HCT116 (cell line): ENCODE measurements at regions not wholly inside any gene's neighbourhood (a gene's known extent, or its start where the extent isn't known, plus 50 kb on each side); places are given as distances from the start of the nearest gene placed in this dataset.

Experiments
- ATAC-seq: fragments of 200-7000 bp; cut with Tn5 transposase; 2 replicates; pipeline ENCODE4 v1.9.1; 2020; ENCODE audit warnings: mild to moderate bottlenecking, moderate library complexity
- BruUV-seq: library from RNA; stranded (reverse); fragments of 400-500 nt; replicated peaks from 2 replicates; lab custom pipeline; 2021; lab: Mats Ljungman, UMichigan
- CTCF ChIA-PET: fragments of 300-600 bp; sonication (Branson Sonifier 250); formaldehyde crosslinking; loops from one replicate; lab custom pipeline; 2021; ENCODE audit warnings: antibody characterized with exemption; lab: Charles Lee
- POLR2A ChIA-PET: fragments of 300-600, 350-600 bp; sonication (Branson Sonifier 250); formaldehyde crosslinking; loops from one replicate; lab custom pipeline; 2021; ENCODE audit warnings: antibody characterized with exemption; lab: Charles Lee
- RAD21 ChIA-PET, 2 experiments: fragments of 300-600 bp; sonication (Branson Sonifier 250); formaldehyde crosslinking; loops; one replicate each; lab custom pipeline; 2023; ENCODE audit warnings: low total read pairs in 2 of 2; ENCODE audit not compliant: uncharacterized antibody in 2 of 2, unreplicated experiment in 2 of 2, low non-redundant PET in 1 of 2; lab: Charles Lee
- DNase-seq: peaks from one replicate; pipeline ENCODE4 v3.0.0-alpha.2; 2010; ENCODE audit warnings: low read depth, low spot score
- H2AFZ ChIP-seq: fragments of 200-600 bp; shearing (Covaris generic), sonication (generic); 2 replicates; pipeline ENCODE4 v1.6.1; 2017; ENCODE audit warnings: low read depth, mixed run types, mixed read lengths, antibody characterized with exemption, low read length; ENCODE audit not compliant: poor library complexity, severe bottlenecking
- H3K27ac ChIP-seq: 2 replicates; pipeline ENCODE4 v1.5.1; 2012; ENCODE audit warnings: low read depth, low read length
- H3K27me3 ChIP-seq: fragments of 200-600 bp; sonication (generic); 2 replicates; pipeline ENCODE4 v1.6.1; 2016; ENCODE audit warnings: mixed run types, low read length, mixed read lengths; ENCODE audit not compliant: insufficient read depth
- H3K36me3 ChIP-seq, 2 experiments: fragments of 200-500 bp in 1 of 2; fragments of 200-600 bp in 1 of 2; sonication (Bioruptor generic) in 1 of 2; sonication (generic) in 1 of 2; 2 replicates each; pipeline versions ENCODE4 v1.5.1 to v1.6.1; 2014 to 2016; ENCODE audit warnings: low read length in 2 of 2, inconsistent platforms in 1 of 2, mixed read lengths in 1 of 2, mixed run types in 1 of 2; ENCODE audit not compliant: insufficient read depth in 2 of 2, control insufficient read depth in 1 of 2
- H3K4me1 ChIP-seq, 2 experiments: fragments of 200-600 bp in 1 of 2; sonication (generic) in 1 of 2; 2 replicates each; pipeline versions ENCODE4 v1.5.1 to v1.6.1; 2012 to 2017; ENCODE audit warnings: low read length in 2 of 2, inconsistent platforms in 1 of 2, mild to moderate bottlenecking in 1 of 2, mixed read lengths in 1 of 2, mixed run types in 1 of 2, moderate library complexity in 1 of 2; ENCODE audit not compliant: insufficient read depth in 2 of 2, control insufficient read depth in 1 of 2
- H3K4me2 ChIP-seq: fragments of 200-600 bp; sonication (generic); 2 replicates; pipeline ENCODE4 v1.6.1; 2017; ENCODE audit warnings: mixed run types, low read length, mixed read lengths
- H3K4me3 ChIP-seq, 2 experiments: fragments of 200-600 bp in 1 of 2; sonication (generic) in 1 of 2; replicated peaks in 1 of 2; 2 replicates each; pipeline ENCODE4 v1.5.1; 2011 to 2016; ENCODE audit warnings: low read length in 2 of 2, control low read depth in 1 of 2, low read depth in 1 of 2, mild to moderate bottlenecking in 1 of 2, mixed read lengths in 1 of 2, mixed run types in 1 of 2
- H3K79me2 ChIP-seq: fragments of 200-600 bp; sonication (generic); 2 replicates; pipeline ENCODE4 v1.6.1; 2017; ENCODE audit warnings: mild to moderate bottlenecking, mixed run types, low read length, moderate library complexity, mixed read lengths; ENCODE audit not compliant: insufficient read depth
- H3K9ac ChIP-seq: fragments of 200-600 bp; sonication (generic); 2 replicates; pipeline ENCODE4 v1.6.1; 2016; ENCODE audit warnings: low read length, mixed read lengths
- H3K9me2 ChIP-seq: fragments of 200-600 bp; sonication (generic), shearing (Covaris generic); 2 replicates; pipeline ENCODE4 v1.6.1; 2017; ENCODE audit warnings: mixed run types, mild to moderate bottlenecking, moderate library complexity; ENCODE audit not compliant: insufficient read depth
- H3K9me3 ChIP-seq, 2 experiments: fragments of 200-500 bp in 1 of 2; fragments of 200-600 bp in 1 of 2; sonication (Bioruptor generic) in 1 of 2; sonication (generic) in 1 of 2; 2 replicates each; pipeline ENCODE4 v1.6.1; 2014 to 2017; ENCODE audit warnings: low read length in 2 of 2, mixed read lengths in 2 of 2, inconsistent platforms in 1 of 2, low read depth in 1 of 2, mild to moderate bottlenecking in 1 of 2, mixed run types in 1 of 2, moderate library complexity in 1 of 2; ENCODE audit not compliant: control insufficient read depth in 1 of 2, insufficient read depth in 1 of 2
- H4K20me1 ChIP-seq: fragments of 200-600 bp; sonication (generic), shearing (Covaris generic); 2 replicates; pipeline ENCODE4 v1.6.1; 2017; ENCODE audit warnings: mixed run types, mild to moderate bottlenecking, moderate library complexity; ENCODE audit not compliant: insufficient read depth
- EGR1 ChIP-seq: IDR thresholded peaks from 2 replicates; pipeline ENCODE4 v1.6.1; 2012; ENCODE audit warnings: low read depth
- ELF1 ChIP-seq: IDR thresholded peaks from 2 replicates; pipeline ENCODE4 v1.6.1; 2012; ENCODE audit warnings: low read depth, borderline replicate concordance
- POLR2A ChIP-seq: IDR thresholded peaks from 2 replicates; pipeline ENCODE4 v1.7.0; 2011; ENCODE audit warnings: borderline replicate concordance; ENCODE audit not compliant: insufficient read depth, insufficient read length; ENCODE audit errors: extremely low read depth
- POLR2AphosphoS5 ChIP-seq: IDR thresholded peaks from 2 replicates; pipeline ENCODE4 v1.6.1; 2011; ENCODE audit warnings: mild to moderate bottlenecking, low read depth, low read length, moderate library complexity
- RAD21 ChIP-seq: IDR thresholded peaks from 2 replicates; pipeline ENCODE4 v1.6.1; 2012; ENCODE audit warnings: low read depth, mild to moderate bottlenecking
- REST ChIP-seq: IDR thresholded peaks from 2 replicates; pipeline ENCODE4 v1.6.1; 2012; ENCODE audit warnings: low read depth
- ZBTB33 ChIP-seq: IDR thresholded peaks from 2 replicates; pipeline ENCODE4 v1.6.1; 2011; ENCODE audit warnings: mild to moderate bottlenecking, low read length, moderate library complexity; ENCODE audit not compliant: insufficient replicate concordance; ENCODE audit errors: extremely low read depth
- intact Hi-C: fragments of 100-400 bp; cut with micrococcal nuclease; formaldehyde crosslinking; loops from 2 replicates; pipeline ENCODE4 v1.10.0; 2022

- Histone ChIP-seq H2AFZ (no peak overlapping the region), H3K4me1 (peaks cover 73 to 100% of the 10 kb centered on the region in 2 experiments), H4K20me1 (no peaks in the 10 kb centered on the region), H3K27ac (peak overlapping the region; percentile 96), H3K9me2 (no peaks in the 10 kb centered on the region), H3K9me3 (no peaks in the 10 kb centered on the region), H3K4me3 (no peak overlapping the region), H3K9ac (peak overlapping the region; percentile 62), H3K4me2 (peak overlapping the region; percentile 71), H3K36me3 (no peaks in the 10 kb centered on the region), H3K79me2 (no peaks in the 10 kb centered on the region), H3K27me3 (no peaks in the 10 kb centered on the region)
- no peak for TF ChIP-seq ELF1
- no peak for TF ChIP-seq REST
- TF ChIP-seq RAD21: no peak
- TF ChIP-seq POLR2A: no peak
- TF ChIP-seq ZBTB33: no peak
- no peak for TF ChIP-seq EGR1
- no peak for TF ChIP-seq POLR2AphosphoS5
- ATAC-seq (no peak), DNase-seq (peak; percentile 15)
- no TSS peak for BruUV-seq
- CTCF ChIA-PET: interaction anchor here (1.6 to 2.1 kb wide), 2 partner anchors 65 to 116 kb away, joined by 5 to 8 read pairs; no protein-coding TSS in a partner anchor
- POLR2A ChIA-PET: interaction anchor here (1.0 to 8.6 kb wide), 4 partner anchors 47 to 126 kb away, joined by 3 to 172 read pairs (median 9); no protein-coding TSS in a partner anchor
- RAD21 ChIA-PET: interaction anchor here (2.3 to 2.6 kb wide), 2 partner anchors 65 kb away, joined by 11 to 16 read pairs; no protein-coding TSS in a partner anchor
- intact Hi-C loops: loop anchor here (2.0 kb wide), 2 partner anchors 57 to 167 kb away; no protein-coding TSS in a partner anchor
Measured at GRCh38 chr13:44307844-44308243, 65.8 kb upstream of the SERP2 start.
